ENCODE measurements at regions not wholly inside any gene's neighbourhood (a gene's known extent, or its start where the extent isn't known, plus 50 kb on each side); places are given as distances from the start of the nearest gene placed in this dataset.

GRCh38 chr1:8267307-8267706 lies 50.6 kb upstream of the SLC45A1 start:
- H3K9me3 ChIP-seq (ENCODE audit: insufficient read depth, low read depth), result no peaks in the 10 kb centered on the region
- H3K4me1 ChIP-seq (replicated peaks; ENCODE audit: insufficient read depth), result peaks cover 6% of the 10 kb centered on the region
- ChIA-PET CTCF (no interaction called here), POLR2A (ENCODE audit: unreplicated experiment) (interaction anchor here (0.7 kb wide), 1 partner anchor 935 kb away, joined by 6 read pairs; no protein-coding TSS in a partner anchor)
- H3K79me2 ChIP-seq (ENCODE audit: low read depth), result no peaks in the 10 kb centered on the region
- no peak overlapping the region for H3K4me2 ChIP-seq
- H3K27me3 ChIP-seq (ENCODE audit: insufficient read depth, low read depth), result no peaks in the 10 kb centered on the region
- no peaks in the 10 kb centered on the region for H3F3A ChIP-seq (ENCODE audit: insufficient read depth, low read depth)
- no peak overlapping the region for H2AFZ ChIP-seq
- H3K4me3 ChIP-seq, result no peak overlapping the region
- intact Hi-C loops (cut with micrococcal nuclease; ENCODE audit: unreplicated experiment), result no loop called here
- H3K27ac ChIP-seq, result no peak overlapping the region
- H3K36me3 ChIP-seq (ENCODE audit: low read depth), result no peaks in the 10 kb centered on the region
- no peak for TF ChIP-seq EZH2 (IDR thresholded peaks at IDR 0.05; ENCODE audit: low read depth)
- no peak for TF ChIP-seq CTCF (conservative IDR thresholded peaks at IDR 0.05)
- no peaks in the 10 kb centered on the region for H4K20me1 ChIP-seq (ENCODE audit: insufficient read depth)
- no TSS peak for BruUV-seq (replicated peaks)
- no peak for DNase-seq
- H3K9me2 ChIP-seq (ENCODE audit: insufficient read depth), result no peaks in the 10 kb centered on the region

GRCh38 chr1:8266436-8267165 lies 51.3 kb upstream of the SLC45A1 start:
- ChIA-PET CTCF (no interaction called here), POLR2A (ENCODE audit: unreplicated experiment) (interaction anchor here (0.7 kb wide), 1 partner anchor 936 kb away, joined by 6 read pairs; no protein-coding TSS in a partner anchor)
- Histone ChIP-seq H3K36me3 (ENCODE audit: low read depth) (no peaks in the 10 kb centered on the region), H3K9me3 (ENCODE audit: insufficient read depth, low read depth) (no peaks in the 10 kb centered on the region), H3K9me2 (ENCODE audit: insufficient read depth) (no peaks in the 10 kb centered on the region), H3K4me2 (no peak overlapping the region), H4K20me1 (ENCODE audit: insufficient read depth) (no peaks in the 10 kb centered on the region), H3F3A (ENCODE audit: insufficient read depth, low read depth) (no peaks in the 10 kb centered on the region), H3K27ac (no peak overlapping the region), H3K79me2 (ENCODE audit: low read depth) (no peaks in the 10 kb centered on the region), H3K27me3 (ENCODE audit: insufficient read depth, low read depth) (no peaks in the 10 kb centered on the region), H3K4me1 (replicated peaks; ENCODE audit: insufficient read depth) (peaks cover 6% of the 10 kb centered on the region), H2AFZ (no peak overlapping the region), H3K4me3 (no peak overlapping the region)
- no peak for DNase-seq
- intact Hi-C loops (cut with micrococcal nuclease; ENCODE audit: unreplicated experiment), result no loop called here
- no TSS peak for BruUV-seq (replicated peaks)
- TF ChIP-seq CTCF (conservative IDR thresholded peaks at IDR 0.05), result no peak

- Histone ChIP-seq H3K36me3 (ENCODE audit: low read depth) (no peaks in the 10 kb centered on the region), H3K9me2 (ENCODE audit: insufficient read depth) (no peaks in the 10 kb centered on the region), H3K27me3 (ENCODE audit: insufficient read depth, low read depth) (no peaks in the 10 kb centered on the region), H3K27ac (no peak overlapping the region), H2AFZ (no peak overlapping the region), H3K4me1 (replicated peaks; ENCODE audit: insufficient read depth) (peaks cover 18% of the 10 kb centered on the region), H3K9me3 (ENCODE audit: insufficient read depth, low read depth) (no peaks in the 10 kb centered on the region), H4K20me1 (ENCODE audit: insufficient read depth) (no peaks in the 10 kb centered on the region), H3K4me2 (no peak overlapping the region), H3K79me2 (ENCODE audit: low read depth) (no peaks in the 10 kb centered on the region), H3F3A (ENCODE audit: insufficient read depth, low read depth) (peaks cover 23% of the 10 kb centered on the region), H3K4me3 (no peak overlapping the region)
- BruUV-seq (replicated peaks), result no TSS peak
- intact Hi-C loops (cut with micrococcal nuclease; ENCODE audit: unreplicated experiment), result no loop called here
- POLR2A ChIA-PET (ENCODE audit: unreplicated experiment), result no interaction called here
- DNase-seq, result no peak
- TF ChIP-seq EZH2 (IDR thresholded peaks at IDR 0.05; ENCODE audit: low read depth), result no peak
- TF ChIP-seq CTCF (conservative IDR thresholded peaks at IDR 0.05), result no peak
- CTCF ChIA-PET, result no interaction called here
Observed at GRCh38 chr1:8263791-8264190, 54.1 kb upstream of the SLC45A1 start.

Data from PC-9 (cell line).